PC-9 (cell line): ENCODE measurements at regions not wholly inside any gene's neighbourhood (a gene's known extent, or its start where the extent isn't known, plus 50 kb on each side); places are given as distances from the start of the nearest gene placed in this dataset.

Experiments used
- CTCF ChIP-seq: fragments of 200-600 bp; sonication (generic); conservative IDR thresholded peaks from 2 replicates; pipeline ENCODE4 v1.6.1; 2017; ENCODE audit warnings: mixed run types, antibody characterized with exemption, mild to moderate bottlenecking, moderate library complexity
- EZH2 ChIP-seq: fragments of 200-600 bp; sonication (generic); IDR thresholded peaks from 2 replicates; pipeline ENCODE4 v1.8.0; 2017; ENCODE audit warnings: antibody characterized with exemption, low read depth

- TF ChIP-seq CTCF (no peak), EZH2 (no peak)
Measured at GRCh38 chr6:4658486-4658885, 117.7 kb upstream of the CDYL start.
